ENCODE measurements at regions not wholly inside any gene's neighbourhood (a gene's known extent, or its start where the extent isn't known, plus 50 kb on each side); places are given as distances from the start of the nearest gene placed in this dataset.

DNA sequence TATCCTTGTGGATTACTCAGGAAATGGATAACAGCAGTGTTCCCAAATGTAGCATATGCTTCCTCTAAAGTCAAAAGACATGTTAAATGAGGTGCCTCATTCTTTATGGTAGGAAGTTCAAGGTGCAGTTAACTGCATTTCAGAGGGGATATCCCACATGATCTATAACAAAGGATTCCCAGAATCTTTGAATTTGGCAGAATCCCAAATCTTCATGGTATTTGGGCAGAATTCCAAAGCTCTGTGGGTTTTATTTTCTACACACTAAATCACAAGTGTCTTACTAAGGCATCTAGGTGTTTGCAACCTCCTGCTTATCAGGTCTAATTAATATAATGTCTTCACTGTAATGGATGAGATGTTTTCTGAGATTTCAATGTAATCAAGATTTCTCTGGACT lies 364.3 kb upstream of the MAN1A1 start:
- TF ChIP-seq, protein P1, sequence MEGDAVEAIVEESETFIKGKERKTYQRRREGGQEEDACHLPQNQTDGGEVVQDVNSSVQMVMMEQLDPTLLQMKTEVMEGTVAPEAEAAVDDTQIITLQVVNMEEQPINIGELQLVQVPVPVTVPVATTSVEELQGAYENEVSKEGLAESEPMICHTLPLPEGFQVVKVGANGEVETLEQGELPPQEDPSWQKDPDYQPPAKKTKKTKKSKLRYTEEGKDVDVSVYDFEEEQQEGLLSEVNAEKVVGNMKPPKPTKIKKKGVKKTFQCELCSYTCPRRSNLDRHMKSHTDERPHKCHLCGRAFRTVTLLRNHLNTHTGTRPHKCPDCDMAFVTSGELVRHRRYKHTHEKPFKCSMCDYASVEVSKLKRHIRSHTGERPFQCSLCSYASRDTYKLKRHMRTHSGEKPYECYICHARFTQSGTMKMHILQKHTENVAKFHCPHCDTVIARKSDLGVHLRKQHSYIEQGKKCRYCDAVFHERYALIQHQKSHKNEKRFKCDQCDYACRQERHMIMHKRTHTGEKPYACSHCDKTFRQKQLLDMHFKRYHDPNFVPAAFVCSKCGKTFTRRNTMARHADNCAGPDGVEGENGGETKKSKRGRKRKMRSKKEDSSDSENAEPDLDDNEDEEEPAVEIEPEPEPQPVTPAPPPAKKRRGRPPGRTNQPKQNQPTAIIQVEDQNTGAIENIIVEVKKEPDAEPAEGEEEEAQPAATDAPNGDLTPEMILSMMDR (IDR thresholded peaks at IDR 0.05): no peak
- TF ChIP-seq TAF1 (IDR thresholded peaks at IDR 0.05; ENCODE audit: borderline replicate concordance, low read depth, low read length): no peak
- no peak for TF ChIP-seq SIN3A (IDR thresholded peaks at IDR 0.05; ENCODE audit: borderline replicate concordance, low read depth, low read length)
- TF ChIP-seq POLR2AphosphoS5 (IDR thresholded peaks at IDR 0.05; ENCODE audit: low read depth, low read length): no peak
- TF ChIP-seq RAD21 (IDR thresholded peaks at IDR 0.05; ENCODE audit: low read length): no peak
- no peak for TF ChIP-seq YY1 (IDR thresholded peaks at IDR 0.05; ENCODE audit: low read depth)
- TF ChIP-seq, protein P2, sequence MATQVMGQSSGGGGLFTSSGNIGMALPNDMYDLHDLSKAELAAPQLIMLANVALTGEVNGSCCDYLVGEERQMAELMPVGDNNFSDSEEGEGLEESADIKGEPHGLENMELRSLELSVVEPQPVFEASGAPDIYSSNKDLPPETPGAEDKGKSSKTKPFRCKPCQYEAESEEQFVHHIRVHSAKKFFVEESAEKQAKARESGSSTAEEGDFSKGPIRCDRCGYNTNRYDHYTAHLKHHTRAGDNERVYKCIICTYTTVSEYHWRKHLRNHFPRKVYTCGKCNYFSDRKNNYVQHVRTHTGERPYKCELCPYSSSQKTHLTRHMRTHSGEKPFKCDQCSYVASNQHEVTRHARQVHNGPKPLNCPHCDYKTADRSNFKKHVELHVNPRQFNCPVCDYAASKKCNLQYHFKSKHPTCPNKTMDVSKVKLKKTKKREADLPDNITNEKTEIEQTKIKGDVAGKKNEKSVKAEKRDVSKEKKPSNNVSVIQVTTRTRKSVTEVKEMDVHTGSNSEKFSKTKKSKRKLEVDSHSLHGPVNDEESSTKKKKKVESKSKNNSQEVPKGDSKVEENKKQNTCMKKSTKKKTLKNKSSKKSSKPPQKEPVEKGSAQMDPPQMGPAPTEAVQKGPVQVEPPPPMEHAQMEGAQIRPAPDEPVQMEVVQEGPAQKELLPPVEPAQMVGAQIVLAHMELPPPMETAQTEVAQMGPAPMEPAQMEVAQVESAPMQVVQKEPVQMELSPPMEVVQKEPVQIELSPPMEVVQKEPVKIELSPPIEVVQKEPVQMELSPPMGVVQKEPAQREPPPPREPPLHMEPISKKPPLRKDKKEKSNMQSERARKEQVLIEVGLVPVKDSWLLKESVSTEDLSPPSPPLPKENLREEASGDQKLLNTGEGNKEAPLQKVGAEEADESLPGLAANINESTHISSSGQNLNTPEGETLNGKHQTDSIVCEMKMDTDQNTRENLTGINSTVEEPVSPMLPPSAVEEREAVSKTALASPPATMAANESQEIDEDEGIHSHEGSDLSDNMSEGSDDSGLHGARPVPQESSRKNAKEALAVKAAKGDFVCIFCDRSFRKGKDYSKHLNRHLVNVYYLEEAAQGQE (IDR thresholded peaks at IDR 0.05; ENCODE audit: low read depth, low read length): no peak
